Renal cortex interstitium (tissue), 11 donors: ENCODE measurements at regions not wholly inside any gene's neighbourhood (a gene's known extent, or its start where the extent isn't known, plus 50 kb on each side); places are given as distances from the start of the nearest gene placed in this dataset.

Experiments used
- DNase-seq, 11 donors: peaks; one replicate each; pipeline ENCODE4 v3.0.0-alpha.2; 2013; ENCODE audit warnings: low read depth in 9 of 11, low spot score in 4 of 11; ENCODE audit errors: extremely low read depth in 1 of 11

DNA sequence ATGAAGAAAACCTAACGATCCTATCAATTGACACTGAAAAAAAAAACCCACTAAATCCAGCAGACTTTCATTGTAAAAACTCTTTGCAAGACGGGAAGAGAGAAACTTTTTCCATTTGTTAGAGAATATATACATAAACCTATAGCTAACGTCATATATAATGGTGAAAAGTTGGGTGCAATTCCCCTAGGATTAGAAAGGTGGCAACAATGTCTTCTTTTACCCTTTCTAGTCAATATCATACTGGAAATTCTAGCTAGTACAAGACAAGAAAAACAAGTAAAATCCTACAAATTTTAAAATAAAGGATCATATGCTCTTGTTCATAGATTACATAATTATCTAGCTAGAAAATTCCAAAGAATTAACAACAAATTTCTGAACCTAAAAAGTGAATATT, 1596.5 kb upstream of the LRRTM1 start:
- no peak for DNase-seq

GRCh38 chr2:81895620-81896250, 1591.2 kb upstream of the LRRTM1 start:
- peak in 8 of 11 donors; percentile 10 to 51 (median 29) for DNase-seq

DNA sequence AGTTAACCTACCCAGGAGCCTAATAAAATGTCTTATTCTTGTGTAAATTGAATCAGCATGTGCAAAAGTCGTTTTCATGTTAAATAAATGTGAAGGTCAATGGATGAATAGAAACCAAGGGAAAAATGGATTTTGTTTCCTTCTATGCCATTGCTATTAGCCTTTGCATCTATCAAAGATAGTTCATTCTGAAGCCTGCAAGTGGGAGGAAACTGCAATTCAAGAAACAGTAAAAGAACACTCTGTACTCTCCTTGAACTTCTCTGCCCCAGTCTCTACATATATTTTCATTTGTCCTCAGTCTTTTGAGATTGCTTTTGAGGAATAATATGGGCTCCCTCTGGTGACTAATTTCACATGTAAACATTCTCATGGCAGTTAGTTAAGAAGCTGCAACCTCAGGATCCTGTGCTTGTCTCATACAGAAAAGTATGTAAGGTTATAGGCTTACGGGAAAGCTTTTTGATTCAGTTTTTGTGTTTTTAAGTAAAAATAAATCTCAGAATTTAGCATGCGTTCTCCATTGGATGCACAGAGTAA, 1590.0 kb upstream of the LRRTM1 start:
- DNase-seq, result peak in 6 of 11 donors; percentile 1 to 29 (median 10)

DNA sequence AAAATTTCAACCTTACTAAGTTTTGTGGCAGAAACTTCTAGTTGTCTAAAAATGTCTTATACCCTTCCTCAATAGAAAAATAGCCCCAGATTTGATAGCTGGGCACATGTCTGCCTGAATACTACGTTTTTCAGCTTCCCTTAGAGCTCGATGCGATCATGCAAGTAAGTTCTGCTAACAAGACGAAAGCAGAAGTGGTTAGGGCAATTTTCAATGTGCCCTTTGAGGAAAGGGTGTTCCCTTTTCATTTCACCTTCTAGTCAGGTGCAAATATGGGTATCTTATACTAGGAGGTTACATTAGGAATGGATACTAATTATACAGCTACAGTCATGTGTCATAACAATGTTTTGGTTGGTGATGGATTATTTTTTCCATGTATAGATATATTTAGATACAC, 1572.1 kb upstream of the LRRTM1 start:
- DNase-seq, result no peak

GRCh38 chr2:81872006-81872405, 1567.5 kb upstream of the LRRTM1 start:
- DNase-seq, result no peak

DNA sequence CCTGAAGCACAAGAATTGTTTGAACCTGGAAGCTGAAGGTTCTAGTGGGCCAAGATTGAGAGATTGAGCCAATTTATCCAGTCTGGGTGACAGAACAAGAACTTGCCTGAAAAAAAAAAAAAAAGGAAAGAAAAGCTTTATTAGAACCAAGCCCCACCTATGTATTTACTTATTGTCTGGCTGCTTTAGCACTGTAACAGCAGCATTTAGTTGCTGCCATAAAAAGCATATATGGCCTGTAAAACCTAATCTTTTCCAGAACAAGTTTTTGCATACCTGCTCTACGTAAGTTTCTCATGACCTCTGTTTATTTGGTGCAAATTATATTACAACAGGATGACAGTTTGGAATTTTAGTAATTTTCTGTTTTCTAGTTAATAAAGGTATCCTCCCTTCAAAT, 1565.6 kb upstream of the LRRTM1 start:
- no peak for DNase-seq

DNA sequence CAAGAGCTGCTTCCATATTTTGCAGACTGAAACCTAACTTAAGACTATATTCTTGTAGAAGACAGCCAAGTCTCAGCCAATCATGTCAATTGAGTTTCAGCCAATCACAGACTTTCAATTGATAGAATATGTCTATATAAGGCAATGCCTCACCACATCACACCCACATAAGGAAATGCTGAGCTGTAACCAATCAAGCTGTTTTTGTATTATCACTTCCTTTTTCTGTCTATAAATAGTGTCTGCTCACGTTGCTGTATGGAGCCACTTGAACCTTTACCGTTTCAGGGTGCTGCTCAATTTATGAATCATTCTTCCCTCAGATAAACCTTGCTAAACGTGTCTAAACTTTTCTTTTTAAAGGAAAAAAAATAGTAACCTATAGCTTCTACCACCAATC, 1554.4 kb upstream of the LRRTM1 start:
- no peak for DNase-seq

GRCh38 chr2:81853341-81853740, 1548.8 kb upstream of the LRRTM1 start:
- DNase-seq, result no peak

DNA sequence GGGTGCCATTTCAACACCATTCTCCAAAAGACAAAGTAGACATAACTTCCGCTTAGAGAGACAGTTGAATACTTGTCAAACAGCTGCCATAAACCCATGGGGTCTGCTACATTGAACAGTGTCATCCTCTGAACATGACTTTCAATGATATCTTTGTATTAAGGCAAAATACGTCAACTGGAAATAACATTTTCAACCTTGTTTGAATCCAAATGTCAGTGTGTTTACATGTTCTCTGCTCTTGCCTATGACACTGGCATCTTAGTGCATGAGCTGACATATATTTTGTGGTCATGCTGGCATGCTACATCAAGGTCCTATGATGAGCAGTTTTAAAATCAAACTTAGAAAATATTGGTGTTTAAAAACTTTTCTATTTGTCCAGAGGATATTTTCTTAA, 1548.1 kb upstream of the LRRTM1 start:
- DNase-seq, result no peak

DNA sequence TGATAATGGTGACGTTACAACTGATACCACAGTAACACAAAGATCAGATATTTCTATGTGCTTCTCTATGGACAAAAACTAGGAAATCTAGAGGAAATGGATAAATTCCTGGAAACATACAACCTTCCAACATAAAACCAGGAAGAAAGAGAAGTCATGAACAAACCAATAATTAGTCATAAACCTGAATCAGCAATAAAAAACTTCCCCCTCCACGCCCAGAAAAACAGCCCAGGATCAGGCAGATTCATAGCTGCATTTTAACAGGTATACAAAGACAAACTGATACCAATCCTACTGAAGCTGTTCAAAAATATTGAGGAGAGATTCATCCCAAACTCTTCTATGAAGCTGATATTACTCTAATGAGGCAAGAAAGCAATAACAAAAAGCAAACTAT, 1535.2 kb upstream of the LRRTM1 start:
- no peak for DNase-seq

DNA sequence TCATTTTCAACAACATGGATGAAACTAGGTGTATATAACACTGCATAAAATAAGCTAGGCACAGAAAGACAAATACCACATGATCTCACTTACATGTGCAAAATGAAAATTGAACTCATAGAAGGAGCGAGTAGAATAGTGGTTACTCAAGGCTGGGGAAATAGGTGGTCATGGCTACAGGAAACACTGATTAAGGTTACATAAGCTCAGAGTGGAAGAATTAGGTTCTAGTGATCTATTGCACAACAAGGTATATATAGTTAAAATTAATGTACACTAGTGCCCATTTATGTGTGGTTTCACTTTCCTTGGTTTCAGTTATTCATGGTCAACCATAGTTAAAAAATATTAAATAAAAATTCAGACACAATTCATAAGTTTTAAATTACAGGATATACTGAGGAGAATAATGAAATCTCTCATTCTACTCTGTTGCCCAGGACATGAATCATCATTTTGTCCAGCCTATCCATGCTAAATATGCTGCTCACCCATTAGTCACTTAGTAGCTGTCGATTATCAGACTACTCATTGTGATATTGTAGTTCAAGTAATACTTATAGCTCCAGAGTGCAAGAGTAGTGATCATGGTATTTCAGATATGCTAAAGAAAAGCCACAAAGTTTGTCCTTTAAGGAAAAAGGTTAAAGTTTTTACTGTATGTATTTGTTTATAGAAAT, 1530.9 kb upstream of the LRRTM1 start:
- no peak for DNase-seq

DNA sequence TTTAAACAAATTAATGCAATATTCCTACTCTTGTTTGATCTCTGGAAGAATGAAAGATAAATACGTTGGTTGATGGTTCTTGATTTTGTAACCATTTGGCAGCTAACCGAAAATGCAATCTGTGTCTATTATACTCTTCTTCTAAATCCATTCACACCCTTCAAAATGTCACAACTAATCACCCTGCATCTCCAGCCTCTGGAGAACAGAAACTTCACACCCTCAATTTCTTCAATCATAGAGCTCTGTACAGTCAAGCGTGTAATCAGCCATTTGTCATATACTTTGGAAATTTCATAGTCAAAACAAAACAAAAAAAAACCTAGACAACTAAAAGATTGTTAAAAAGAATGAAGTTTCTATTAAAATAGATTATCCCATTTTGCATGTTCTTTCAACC, 1482.3 kb upstream of the LRRTM1 start:
- no peak for DNase-seq

DNA sequence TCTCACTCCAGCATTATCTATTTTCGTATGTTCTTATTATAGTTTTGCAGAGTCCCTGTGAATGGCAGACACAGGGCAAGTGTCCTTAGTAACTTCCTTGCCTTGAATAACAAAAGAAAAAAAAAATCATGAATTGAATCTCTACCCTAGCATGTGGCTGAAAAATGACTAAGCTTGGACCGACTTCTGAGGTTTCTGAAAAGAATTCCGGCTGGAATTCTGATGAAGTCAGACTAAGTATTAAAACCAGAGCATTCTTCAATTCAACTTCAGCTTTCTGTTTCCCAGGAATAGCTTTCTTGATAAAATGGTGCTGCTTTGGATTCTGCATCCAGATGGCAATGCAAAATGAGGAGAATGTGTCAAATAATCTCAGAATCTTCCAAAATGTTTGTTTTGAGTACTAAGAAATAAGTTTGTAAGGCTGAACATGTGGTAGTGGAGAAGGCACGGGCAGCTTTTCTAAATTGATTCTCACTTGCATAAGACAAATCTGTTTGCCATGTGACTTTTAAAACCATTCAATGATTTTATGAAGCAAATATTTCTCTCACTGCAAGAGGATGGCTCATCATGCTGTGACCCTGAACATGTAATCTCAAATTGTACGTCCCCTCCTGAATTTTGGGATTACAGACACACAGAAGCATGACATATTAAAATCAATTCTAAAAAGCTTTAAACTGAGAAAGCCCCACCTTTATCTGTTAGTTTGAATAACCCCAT, 1462.8 kb upstream of the LRRTM1 start:
- no peak for DNase-seq

DNA sequence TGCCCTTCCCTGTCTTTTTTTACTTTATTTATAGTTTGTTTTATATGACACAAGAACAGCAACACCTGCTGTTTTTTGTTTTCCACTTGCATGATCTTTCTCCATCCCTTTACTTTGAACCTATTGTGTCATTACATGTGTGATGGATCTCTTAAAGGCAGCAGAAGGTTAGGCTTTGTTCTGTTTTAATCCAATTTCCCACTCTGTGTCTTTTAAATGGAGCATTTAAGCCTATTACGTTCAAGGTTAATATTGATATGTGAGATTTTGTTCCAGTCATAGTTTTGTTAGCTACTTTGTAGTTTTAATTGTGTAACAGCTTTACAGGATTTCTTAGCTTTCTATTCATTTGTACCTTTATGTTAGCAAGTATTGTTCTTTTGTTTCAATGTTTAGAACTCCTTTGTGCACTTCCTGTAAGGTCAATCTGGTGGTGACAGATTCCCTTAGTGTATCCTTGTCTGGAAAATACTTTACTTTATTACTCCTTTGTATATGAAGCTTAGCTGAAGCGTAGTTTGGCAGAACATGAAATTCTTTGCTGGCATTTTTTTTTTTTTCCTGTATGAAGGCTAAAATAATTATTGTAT, 1443.0 kb upstream of the LRRTM1 start:
- DNase-seq, result no peak

DNA sequence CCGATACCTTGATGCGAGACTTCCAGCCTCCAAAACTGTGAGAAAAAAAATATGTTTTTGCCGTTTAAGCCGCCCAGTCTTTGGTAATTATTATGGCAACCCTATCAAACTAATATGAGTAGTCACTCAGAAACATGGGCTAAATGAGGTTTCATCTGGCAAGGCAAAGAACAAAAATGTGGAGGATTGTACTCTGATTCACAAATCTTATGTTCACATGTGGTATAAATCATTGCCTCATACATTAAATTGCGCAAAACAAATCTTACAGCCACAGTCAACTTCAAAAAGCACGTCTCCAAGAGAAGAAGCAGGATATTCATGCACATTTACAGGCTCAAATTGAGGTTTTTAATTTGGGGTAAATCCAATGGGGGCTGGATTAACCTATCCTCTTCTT, 1435.4 kb upstream of the LRRTM1 start:
- DNase-seq, result no peak

DNA sequence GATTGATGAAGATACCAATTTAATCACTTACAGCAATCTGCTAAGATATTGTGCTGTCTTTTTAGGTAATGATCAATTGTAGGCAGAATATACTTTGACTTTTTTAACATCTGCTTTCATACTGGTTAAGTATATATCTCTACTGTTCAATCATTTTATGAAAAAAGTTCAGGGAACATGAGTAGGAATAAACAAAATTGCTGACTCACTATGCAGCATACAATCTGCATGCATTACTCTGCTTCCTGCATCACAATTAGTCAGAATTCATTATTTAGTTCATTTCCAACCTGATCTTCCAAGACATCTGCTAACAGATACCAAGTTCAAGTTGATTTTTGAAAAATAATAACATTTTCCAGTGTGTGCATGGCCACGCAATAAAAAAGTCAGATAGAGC, 1430.4 kb upstream of the LRRTM1 start:
- DNase-seq, result no peak

- no peak for DNase-seq
Measured at GRCh38 chr2:81714817-81715216, 1410.3 kb upstream of the LRRTM1 start.

DNA sequence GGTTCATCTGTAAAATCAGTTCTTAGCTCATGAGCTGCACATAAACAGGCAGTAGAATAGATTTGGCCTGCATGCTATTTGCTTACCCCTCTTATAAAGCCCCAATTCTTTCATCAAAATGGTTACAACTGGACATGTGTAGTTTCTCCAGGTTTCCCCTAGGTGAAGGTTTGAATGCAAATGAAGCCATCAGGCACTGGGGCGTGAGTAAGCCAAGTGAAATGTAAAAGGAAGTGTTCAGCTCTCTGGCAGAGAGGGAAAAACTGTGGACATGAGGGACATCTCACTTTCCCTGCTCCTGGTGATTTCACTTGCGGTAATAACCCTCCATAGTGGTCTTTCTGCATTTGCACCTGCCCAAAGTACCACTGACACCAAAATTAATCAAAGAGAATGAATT, 1402.3 kb upstream of the LRRTM1 start:
- no peak for DNase-seq

DNA sequence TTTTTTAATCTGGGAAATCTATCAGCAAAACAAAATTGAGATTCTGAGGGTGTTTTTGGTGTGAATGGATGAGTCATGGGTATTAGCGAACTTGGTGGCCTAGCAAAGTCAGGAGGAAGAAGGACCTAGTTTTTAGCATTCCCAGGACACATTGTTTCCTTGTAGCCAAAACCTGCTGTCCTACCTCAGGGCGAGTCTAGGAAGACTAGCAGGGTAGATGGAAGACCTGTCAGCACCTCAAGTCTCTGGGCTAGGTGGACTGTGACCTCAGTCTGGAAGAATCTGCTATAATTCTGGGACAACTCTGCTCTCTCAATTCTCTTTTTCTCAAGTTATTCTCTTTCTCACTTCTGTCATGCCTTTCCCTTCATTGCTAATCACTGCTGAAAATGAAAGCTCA, 1399.3 kb upstream of the LRRTM1 start:
- DNase-seq, result no peak

DNA sequence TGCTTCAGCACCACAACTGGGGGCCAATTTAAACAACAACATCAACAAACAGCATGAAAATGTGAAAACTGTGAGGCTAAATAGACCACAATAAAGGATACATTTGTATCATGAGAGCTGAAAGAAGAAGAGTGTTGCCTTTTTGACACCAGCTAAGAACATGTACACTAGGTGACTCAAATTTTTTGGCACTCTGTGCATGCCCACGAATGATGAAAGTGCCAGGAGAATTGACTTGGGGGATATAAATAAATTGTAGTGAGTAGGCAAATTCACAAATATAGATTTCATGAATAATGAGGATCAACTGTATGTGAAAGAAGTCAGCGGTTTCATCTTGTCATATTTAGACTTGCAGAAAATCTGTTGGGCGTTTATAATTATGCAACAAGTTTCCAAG, 1388.0 kb upstream of the LRRTM1 start:
- no peak for DNase-seq
